HCT116 (cell line): ENCODE measurements at regions not wholly inside any gene's neighbourhood (a gene's known extent, or its start where the extent isn't known, plus 50 kb on each side); places are given as distances from the start of the nearest gene placed in this dataset.

ENCODE experiments used
- ATAC-seq: fragments of 200-7000 bp; cut with Tn5 transposase; 2 replicates; pipeline ENCODE4 v1.9.1; 2020; ENCODE audit warnings: mild to moderate bottlenecking, moderate library complexity
- BruUV-seq: library from RNA; stranded (reverse); fragments of 400-500 nt; replicated peaks from 2 replicates; lab custom pipeline; 2021; lab: Mats Ljungman, UMichigan
- CTCF ChIA-PET: fragments of 300-600 bp; sonication (Branson Sonifier 250); formaldehyde crosslinking; loops from one replicate; lab custom pipeline; 2021; ENCODE audit warnings: antibody characterized with exemption; lab: Charles Lee
- POLR2A ChIA-PET: fragments of 300-600, 350-600 bp; sonication (Branson Sonifier 250); formaldehyde crosslinking; loops from one replicate; lab custom pipeline; 2021; ENCODE audit warnings: antibody characterized with exemption; lab: Charles Lee
- RAD21 ChIA-PET, 2 experiments: fragments of 300-600 bp; sonication (Branson Sonifier 250); formaldehyde crosslinking; loops; one replicate each; lab custom pipeline; 2023; ENCODE audit warnings: low total read pairs in 2 of 2; ENCODE audit not compliant: uncharacterized antibody in 2 of 2, unreplicated experiment in 2 of 2, low non-redundant PET in 1 of 2; lab: Charles Lee
- DNase-seq: peaks from one replicate; pipeline ENCODE4 v3.0.0-alpha.2; 2010; ENCODE audit warnings: low read depth, low spot score
- H2AFZ ChIP-seq: fragments of 200-600 bp; shearing (Covaris generic), sonication (generic); 2 replicates; pipeline ENCODE4 v1.6.1; 2017; ENCODE audit warnings: low read depth, mixed run types, mixed read lengths, antibody characterized with exemption, low read length; ENCODE audit not compliant: poor library complexity, severe bottlenecking
- H3K27ac ChIP-seq: 2 replicates; pipeline ENCODE4 v1.5.1; 2012; ENCODE audit warnings: low read depth, low read length
- H3K27me3 ChIP-seq: fragments of 200-600 bp; sonication (generic); 2 replicates; pipeline ENCODE4 v1.6.1; 2016; ENCODE audit warnings: mixed run types, low read length, mixed read lengths; ENCODE audit not compliant: insufficient read depth
- H3K36me3 ChIP-seq, 2 experiments: fragments of 200-500 bp in 1 of 2; fragments of 200-600 bp in 1 of 2; sonication (Bioruptor generic) in 1 of 2; sonication (generic) in 1 of 2; 2 replicates each; pipeline versions ENCODE4 v1.5.1 to v1.6.1; 2014 to 2016; ENCODE audit warnings: low read length in 2 of 2, inconsistent platforms in 1 of 2, mixed read lengths in 1 of 2, mixed run types in 1 of 2; ENCODE audit not compliant: insufficient read depth in 2 of 2, control insufficient read depth in 1 of 2
- H3K4me1 ChIP-seq, 2 experiments: fragments of 200-600 bp in 1 of 2; sonication (generic) in 1 of 2; 2 replicates each; pipeline versions ENCODE4 v1.5.1 to v1.6.1; 2012 to 2017; ENCODE audit warnings: low read length in 2 of 2, inconsistent platforms in 1 of 2, mild to moderate bottlenecking in 1 of 2, mixed read lengths in 1 of 2, mixed run types in 1 of 2, moderate library complexity in 1 of 2; ENCODE audit not compliant: insufficient read depth in 2 of 2, control insufficient read depth in 1 of 2
- H3K4me2 ChIP-seq: fragments of 200-600 bp; sonication (generic); 2 replicates; pipeline ENCODE4 v1.6.1; 2017; ENCODE audit warnings: mixed run types, low read length, mixed read lengths
- H3K4me3 ChIP-seq, 2 experiments: fragments of 200-600 bp in 1 of 2; sonication (generic) in 1 of 2; replicated peaks in 1 of 2; 2 replicates each; pipeline ENCODE4 v1.5.1; 2011 to 2016; ENCODE audit warnings: low read length in 2 of 2, control low read depth in 1 of 2, low read depth in 1 of 2, mild to moderate bottlenecking in 1 of 2, mixed read lengths in 1 of 2, mixed run types in 1 of 2
- H3K79me2 ChIP-seq: fragments of 200-600 bp; sonication (generic); 2 replicates; pipeline ENCODE4 v1.6.1; 2017; ENCODE audit warnings: mild to moderate bottlenecking, mixed run types, low read length, moderate library complexity, mixed read lengths; ENCODE audit not compliant: insufficient read depth
- H3K9ac ChIP-seq: fragments of 200-600 bp; sonication (generic); 2 replicates; pipeline ENCODE4 v1.6.1; 2016; ENCODE audit warnings: low read length, mixed read lengths
- H3K9me2 ChIP-seq: fragments of 200-600 bp; sonication (generic), shearing (Covaris generic); 2 replicates; pipeline ENCODE4 v1.6.1; 2017; ENCODE audit warnings: mixed run types, mild to moderate bottlenecking, moderate library complexity; ENCODE audit not compliant: insufficient read depth
- H3K9me3 ChIP-seq, 2 experiments: fragments of 200-500 bp in 1 of 2; fragments of 200-600 bp in 1 of 2; sonication (Bioruptor generic) in 1 of 2; sonication (generic) in 1 of 2; 2 replicates each; pipeline ENCODE4 v1.6.1; 2014 to 2017; ENCODE audit warnings: low read length in 2 of 2, mixed read lengths in 2 of 2, inconsistent platforms in 1 of 2, low read depth in 1 of 2, mild to moderate bottlenecking in 1 of 2, mixed run types in 1 of 2, moderate library complexity in 1 of 2; ENCODE audit not compliant: control insufficient read depth in 1 of 2, insufficient read depth in 1 of 2
- H4K20me1 ChIP-seq: fragments of 200-600 bp; sonication (generic), shearing (Covaris generic); 2 replicates; pipeline ENCODE4 v1.6.1; 2017; ENCODE audit warnings: mixed run types, mild to moderate bottlenecking, moderate library complexity; ENCODE audit not compliant: insufficient read depth
- CTCF ChIP-seq, 3 experiments: fragments of 200-600 bp in 1 of 3; sonication (generic) in 1 of 3; IDR thresholded peaks in 2 of 3; conservative IDR thresholded peaks in 1 of 3; 2 replicates each; pipeline ENCODE4 v1.5.1; 2012 to 2017; ENCODE audit warnings: low read depth in 2 of 3, low read length in 2 of 3, antibody characterized with exemption in 1 of 3, borderline replicate concordance in 1 of 3, control low read depth in 1 of 3, mild to moderate bottlenecking in 1 of 3, mixed read lengths in 1 of 3, mixed run types in 1 of 3, moderate library complexity in 1 of 3; ENCODE audit not compliant: insufficient read depth in 1 of 3
- POLR2A ChIP-seq: IDR thresholded peaks from 2 replicates; pipeline ENCODE4 v1.7.0; 2011; ENCODE audit warnings: borderline replicate concordance; ENCODE audit not compliant: insufficient read depth, insufficient read length; ENCODE audit errors: extremely low read depth
- RAD21 ChIP-seq: IDR thresholded peaks from 2 replicates; pipeline ENCODE4 v1.6.1; 2012; ENCODE audit warnings: low read depth, mild to moderate bottlenecking
- ZFX ChIP-seq: fragments of 450-650 bp; IDR thresholded peaks from 2 replicates; pipeline ENCODE4 v1.6.1; 2017
- intact Hi-C: fragments of 100-400 bp; cut with micrococcal nuclease; formaldehyde crosslinking; loops from 2 replicates; pipeline ENCODE4 v1.10.0; 2022

DNA sequence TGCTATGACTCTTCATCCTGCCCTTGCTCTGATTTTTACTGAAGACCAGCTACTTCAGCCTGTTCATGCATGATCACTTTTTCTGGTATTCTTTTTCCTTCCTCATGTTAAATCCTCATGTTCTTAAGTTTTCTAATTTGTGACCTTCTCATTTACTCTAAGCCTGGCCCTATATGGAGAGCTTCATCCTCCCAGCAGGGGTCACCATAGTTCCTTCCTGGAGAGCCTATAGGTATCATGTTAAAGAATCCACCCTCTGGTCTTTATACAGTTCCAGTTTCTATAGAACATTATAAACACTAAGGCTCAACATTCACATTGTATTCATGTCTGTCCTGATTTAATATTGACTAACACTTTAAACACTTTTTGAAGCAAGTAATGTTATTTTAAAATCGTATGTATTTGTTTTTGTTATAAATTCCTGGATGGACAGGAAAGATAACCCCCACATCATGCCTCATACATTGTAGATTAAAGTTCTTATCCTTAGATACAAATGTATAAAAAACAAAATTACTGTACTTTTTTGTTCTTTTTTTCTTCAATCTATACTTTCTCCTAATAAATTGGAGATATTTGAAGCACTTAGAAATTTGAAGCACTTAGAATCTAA lies 53.8 kb upstream of the OTUD4 start:
- ChIA-PET POLR2A (interaction anchor here (1.2 kb wide), 1 partner anchor 383 kb away, joined by 4 read pairs; no protein-coding TSS in a partner anchor), RAD21 (interaction anchor here (0.9 to 1.7 kb wide), 4 partner anchors 323 to 383 kb away, joined by 4 to 7 read pairs (median 6); no protein-coding TSS in a partner anchor), CTCF (interaction anchor here (0.6 to 3.0 kb wide), 10 partner anchors 8 to 910 kb away, joined by 3 to 28 read pairs (median 7); no protein-coding TSS in a partner anchor)
- Histone ChIP-seq H3K79me2 (no peaks in the 10 kb centered on the region), H3K36me3 (no peaks in the 10 kb centered on the region), H3K9me3 (no peaks in the 10 kb centered on the region), H3K27ac (no peak overlapping the region), H4K20me1 (no peaks in the 10 kb centered on the region), H3K4me2 (no peak overlapping the region), H3K4me3 (no peak overlapping the region), H2AFZ (no peak overlapping the region), H3K9ac (no peak overlapping the region), H3K27me3 (no peaks in the 10 kb centered on the region), H3K9me2 (no peaks in the 10 kb centered on the region), H3K4me1 (no peaks in the 10 kb centered on the region)
- no TSS peak for BruUV-seq
- DNase-seq (peak; percentile 35), ATAC-seq (peak; percentile 100)
- intact Hi-C loops = loop anchor here (1.0 to 10.0 kb wide), 4 partner anchors 248 to 1861 kb away; partner anchors contain the start of gene SMAD1
- TF ChIP-seq ZFX (no peak), POLR2A (no peak), RAD21 (peak; percentile 94), CTCF (IDR thresholded peaks at IDR 0.05 in 2 of 3, conservative IDR thresholded peaks at IDR 0.05 in 1 of 3; ENCODE audit: borderline replicate concordance in 1 of 3, insufficient read depth in 1 of 3, low read depth in 2 of 3, low read length in 2 of 3) (peak; percentile 83 to 92 (median 88))
